NCI-H1930 (cell line): ENCODE measurements at regions not wholly inside any gene's neighbourhood (a gene's known extent, or its start where the extent isn't known, plus 50 kb on each side); places are given as distances from the start of the nearest gene placed in this dataset.
"Not testable (repeated sequence)": the region's sequence is repeated elsewhere in the genome, so short reads cannot be mapped to it uniquely, and the experiment has no call there.

Experiments
- DNase-seq, 2 experiments: peaks; one replicate each; lab custom pipeline; 2025; lab: John Stamatoyannopoulos, UW

DNA sequence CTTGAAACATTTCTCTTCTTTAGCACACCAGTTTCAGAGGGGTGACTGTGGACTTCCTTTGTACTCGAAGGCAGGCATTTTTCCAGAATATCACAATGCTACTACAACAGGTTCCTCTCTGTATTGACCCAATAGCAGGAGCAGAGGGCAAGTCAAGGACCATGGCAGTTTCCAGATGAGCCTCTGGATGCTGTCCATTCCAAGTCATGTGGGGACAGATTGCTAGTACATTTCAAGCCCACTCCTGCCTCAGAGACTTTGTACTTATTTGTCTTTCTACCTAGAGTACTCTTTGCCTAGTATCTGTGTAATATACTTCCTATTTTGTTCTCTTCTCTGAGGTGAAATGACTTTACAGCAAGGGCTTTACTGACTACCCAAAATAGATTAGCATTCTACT lies 373.9 kb downstream of the PIK3C3 start:
- DNase-seq, result no peak

DNA sequence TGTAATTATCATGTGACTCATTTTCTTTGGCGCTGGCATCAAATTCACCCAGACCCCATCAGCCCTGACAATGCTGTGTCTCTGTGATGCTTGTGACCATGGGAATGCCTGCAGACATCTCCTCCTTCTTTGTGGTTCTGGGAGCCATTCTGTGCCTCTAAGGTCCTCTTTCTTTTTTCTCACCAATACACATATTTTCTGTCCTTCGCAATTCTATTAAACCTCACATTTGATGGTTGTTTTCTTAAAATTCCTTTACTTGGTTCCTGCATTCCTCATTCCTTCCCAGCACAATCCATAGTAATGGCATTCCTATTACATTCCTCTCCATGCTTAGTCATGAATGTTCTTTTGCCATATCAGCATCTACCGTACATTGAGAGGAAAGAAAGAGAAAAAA lies 375.3 kb downstream of the PIK3C3 start:
- no peak for DNase-seq

DNA sequence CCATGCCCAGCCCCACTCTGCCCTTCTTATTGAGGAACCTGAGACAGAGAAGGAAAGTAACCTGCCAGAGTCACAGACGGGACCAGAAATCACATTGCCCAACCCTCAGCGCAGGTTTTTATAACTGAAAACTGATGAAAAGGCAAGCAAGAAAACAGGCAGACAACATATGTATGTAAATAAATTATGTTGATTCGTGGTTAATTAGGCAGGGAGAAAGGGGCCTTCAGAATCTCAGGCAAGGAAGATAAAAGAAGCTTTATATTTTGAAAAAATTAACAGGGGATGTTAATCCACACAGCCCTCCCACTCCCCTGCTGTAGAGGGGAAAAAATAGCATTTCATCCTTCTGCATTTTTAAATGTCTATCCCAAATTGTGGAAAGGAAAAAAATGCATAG lies 378.5 kb downstream of the PIK3C3 start:
- no peak for DNase-seq

DNA sequence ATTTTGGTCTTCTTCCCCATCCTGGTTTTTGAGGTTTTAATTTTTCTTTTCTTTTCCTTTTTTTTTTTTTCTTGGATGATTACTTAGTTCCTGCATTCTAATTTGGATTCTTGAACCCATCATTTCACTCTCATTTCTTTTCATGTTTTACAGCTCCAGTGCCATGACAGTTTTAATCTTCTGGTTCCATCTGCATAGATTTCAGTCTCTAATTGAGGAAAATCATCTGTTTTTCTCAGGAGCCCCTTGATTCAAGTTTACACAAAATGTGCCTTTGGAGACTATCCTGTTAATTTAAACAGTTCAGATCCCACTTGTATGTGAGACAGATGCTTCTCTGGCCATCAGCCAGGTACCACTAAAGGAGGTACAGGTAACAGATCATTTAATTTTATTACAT lies 379.9 kb downstream of the PIK3C3 start:
- DNase-seq, result no peak

DNA sequence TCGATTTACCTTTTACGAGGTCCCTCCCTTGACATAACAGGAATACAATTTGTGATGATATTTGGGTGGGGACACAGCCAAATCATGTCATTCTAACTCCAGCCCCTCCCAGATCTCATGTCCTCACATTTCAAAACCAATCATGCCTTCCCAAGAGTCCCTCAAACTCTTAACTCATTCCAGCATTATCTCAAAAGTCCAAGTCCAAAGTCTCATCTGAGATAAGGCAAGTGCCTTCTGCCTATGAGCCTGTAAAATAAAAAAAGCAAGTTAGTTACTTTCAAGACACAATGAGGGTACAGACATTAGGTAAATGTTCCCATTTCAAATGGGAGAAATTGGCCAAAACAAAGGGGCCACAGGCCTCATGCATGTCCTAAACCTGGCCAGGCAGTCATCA lies 381.1 kb downstream of the PIK3C3 start:
- DNase-seq, result no peak

DNA sequence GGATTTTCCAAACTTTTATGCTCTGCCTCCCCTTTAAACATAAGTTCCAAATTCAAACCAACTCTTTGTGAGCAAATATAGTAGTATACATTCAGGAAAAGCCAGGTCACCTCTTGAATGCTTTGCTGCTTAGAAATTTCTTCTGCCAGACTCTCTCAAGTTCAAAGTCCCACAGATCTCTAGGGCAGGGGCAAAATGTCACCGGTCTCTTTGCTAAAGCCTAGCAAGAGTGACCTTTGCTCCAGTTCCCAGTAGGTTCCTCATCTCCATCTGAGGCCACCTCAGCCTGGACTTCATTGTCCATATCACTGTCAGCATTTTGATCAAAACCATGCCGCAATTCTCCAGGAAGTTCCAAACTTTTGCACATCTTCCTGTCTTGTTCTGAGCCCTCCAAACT lies 382.3 kb downstream of the PIK3C3 start:
- DNase-seq, result not testable (repeated sequence)

DNA sequence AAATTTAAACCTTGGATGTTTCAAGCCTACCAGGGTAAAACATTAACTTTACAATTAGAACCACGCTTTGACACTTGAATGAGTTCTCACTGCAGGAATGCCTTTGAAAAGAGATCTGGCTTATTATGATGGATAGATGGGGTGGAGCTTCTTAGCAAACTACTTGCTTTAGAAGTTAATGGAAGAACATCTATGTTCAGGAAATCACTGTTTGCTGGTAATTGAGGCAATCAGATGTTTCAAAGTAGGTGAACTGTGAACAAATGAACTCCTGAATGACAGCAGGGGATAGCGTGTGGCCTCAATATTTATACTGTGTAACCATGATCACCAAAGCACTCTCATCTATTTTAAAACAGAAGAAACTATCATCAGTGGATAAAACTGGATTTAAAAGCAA lies 383.6 kb downstream of the PIK3C3 start:
- DNase-seq, result no peak

DNA sequence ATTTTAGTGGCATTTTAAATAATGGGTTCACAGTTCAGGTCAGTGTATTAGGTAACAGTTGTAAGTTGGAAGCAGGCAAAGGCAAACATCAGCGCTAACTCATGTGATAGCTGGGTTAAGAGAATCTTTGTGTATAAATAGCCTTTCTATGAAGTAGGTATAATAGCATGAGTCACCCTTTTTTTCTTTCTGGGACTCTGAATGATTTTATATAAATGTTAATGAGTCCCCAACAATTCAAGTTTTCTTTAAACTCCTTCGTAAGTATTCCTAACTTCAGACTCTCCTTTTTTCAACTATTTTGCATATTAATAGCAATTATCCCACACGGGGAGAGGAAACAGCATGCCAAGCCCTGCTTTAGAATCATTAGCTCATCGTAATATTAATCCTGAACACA lies 384.3 kb downstream of the PIK3C3 start:
- DNase-seq, result no peak

DNA sequence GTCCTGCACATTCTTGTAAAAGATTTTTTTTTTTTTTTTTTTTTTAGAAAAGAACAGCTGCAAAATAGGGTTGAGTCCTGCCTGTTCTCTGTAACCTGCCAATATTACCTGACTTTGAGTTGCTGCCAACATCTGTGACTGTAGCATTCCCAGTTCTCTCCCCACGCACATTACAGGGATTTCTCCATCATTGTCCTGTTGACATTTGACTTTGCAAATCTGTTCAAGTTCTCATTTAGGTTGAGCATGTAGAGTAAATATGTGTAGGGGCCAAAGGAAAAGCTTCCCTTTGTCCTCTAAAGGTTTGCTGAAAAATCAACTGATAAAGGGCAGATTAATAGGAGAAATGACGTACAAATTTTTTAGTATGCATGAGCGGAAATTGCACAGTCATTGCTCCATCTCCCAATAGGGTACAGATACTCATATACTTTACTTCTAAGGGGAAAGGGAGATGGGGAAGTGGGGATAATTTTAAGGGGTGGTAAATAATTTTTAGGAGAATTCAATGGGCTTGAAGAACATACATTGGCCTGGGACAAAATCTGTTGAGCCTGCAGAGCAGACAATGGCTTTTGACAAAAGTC lies 385.5 kb downstream of the PIK3C3 start:
- no peak for DNase-seq

DNA sequence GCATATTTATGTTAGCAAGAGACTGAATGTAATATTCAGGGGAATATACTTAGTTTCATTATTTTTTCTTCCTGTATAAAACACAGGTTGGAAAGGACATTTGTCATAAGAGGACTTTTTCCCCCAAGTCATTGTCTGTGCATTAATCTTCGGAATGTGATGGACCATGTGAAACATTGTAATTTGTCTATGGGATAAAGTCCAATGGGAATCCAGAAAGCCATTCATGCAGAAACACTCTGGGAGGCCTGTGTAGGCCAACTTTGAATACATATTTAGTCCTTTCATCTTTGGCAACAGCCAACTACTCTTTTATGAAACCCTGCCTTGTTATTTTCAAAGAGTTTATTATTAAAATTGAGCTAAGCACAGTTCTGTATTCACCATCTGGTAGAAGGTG lies 386.4 kb downstream of the PIK3C3 start:
- no peak for DNase-seq

DNA sequence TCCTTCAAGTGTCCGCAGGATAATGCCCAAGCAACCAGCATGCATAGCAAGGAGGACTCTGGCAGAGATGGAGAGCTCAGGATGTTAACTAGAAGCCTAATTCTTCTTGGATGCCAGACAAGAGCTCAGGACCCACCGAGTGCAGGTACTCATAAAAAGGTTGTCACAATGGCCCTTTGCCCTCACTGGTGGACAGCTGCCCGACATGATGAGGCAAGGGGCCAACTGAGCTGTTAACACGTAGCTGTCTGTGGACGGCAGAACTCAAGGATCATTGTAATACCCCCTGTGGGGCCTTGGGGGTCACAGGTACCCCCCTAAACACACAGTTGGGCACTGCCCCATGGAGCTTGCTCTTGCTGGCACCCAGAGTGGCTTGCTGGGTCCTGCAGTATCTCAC lies 393.7 kb downstream of the PIK3C3 start:
- no peak for DNase-seq

DNA sequence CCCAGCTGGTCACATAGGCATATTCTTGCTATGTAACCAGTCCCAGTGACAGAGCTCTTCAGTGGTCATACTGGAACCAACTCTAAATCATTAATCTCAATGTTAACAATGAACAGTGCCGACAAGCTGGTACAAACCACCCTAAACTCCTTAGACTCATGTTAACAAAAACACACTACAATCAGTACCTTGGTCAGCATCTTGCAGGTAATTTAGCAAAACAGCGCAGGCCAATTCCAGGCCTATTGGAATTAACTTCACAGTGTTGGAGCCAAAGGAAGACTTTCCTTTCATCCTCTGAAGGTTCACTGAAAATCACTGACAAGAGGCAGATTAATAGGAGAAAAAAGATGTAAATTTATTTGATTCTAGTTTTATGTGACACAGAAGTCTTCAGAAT lies 396.4 kb downstream of the PIK3C3 start:
- no peak for DNase-seq

DNA sequence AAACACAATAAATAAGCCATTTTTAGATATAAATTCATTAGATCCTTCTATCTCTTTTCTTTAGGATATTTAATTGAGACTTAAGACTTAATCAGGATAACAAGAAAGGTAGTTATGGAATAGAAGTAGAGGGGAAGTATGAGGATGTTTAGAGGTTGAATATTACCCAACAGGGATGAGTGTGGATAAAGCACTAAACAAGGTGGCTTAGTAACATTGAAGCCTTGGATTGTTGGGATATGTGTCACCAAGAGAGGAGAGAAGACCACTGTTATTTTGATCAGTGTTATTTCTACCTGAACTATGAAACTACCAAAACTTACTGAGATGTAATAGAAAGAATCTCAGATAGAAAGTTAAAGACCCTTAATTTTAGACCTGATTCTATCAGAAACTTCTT lies 405.7 kb downstream of the PIK3C3 start:
- DNase-seq, result no peak

DNA sequence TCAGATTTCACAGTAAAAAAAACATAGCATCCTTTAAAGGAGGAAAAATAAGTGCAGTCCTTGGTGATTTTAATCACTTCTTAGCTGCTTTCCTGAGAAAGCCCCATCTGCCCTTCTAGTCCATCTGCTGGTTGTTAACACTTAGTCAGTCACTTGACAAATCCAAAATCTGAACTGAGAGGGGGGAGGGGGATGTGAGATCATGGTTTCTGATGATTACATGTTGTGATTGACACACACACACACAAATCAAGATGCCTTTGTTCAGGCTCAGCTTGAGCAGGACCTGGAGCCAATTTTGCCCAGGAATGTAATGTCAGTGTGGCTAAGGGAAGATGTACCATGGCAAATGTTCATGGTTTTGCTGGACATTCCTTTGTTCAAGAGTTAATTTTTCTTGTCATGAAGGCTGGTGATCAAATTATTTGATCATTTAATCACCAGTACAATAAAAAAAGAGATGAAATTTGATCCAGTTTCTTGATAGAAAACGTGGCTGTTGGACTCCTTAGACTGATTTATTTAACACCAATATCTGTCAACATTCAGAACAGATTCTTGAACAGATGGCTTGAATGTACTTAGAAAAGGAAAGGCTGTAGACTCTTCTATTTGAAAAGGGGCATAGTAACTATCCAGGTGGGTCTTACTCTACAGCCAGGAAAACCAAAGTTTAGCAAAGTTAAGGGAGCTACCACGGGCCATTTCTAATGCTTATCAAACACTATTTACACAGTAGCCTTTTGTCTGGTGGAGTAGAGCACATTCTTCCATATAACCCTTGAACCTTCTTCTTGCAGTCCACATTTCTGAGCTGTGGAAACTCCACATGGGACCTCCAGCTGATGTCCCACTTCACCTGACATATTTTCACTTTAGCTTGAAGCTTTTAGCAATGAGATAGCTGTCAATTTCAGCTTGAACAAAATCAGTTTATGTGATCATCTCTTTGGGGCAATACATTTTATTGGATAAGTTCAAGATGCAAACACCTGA lies 408.7 kb downstream of the PIK3C3 start:
- DNase-seq, result no peak

DNA sequence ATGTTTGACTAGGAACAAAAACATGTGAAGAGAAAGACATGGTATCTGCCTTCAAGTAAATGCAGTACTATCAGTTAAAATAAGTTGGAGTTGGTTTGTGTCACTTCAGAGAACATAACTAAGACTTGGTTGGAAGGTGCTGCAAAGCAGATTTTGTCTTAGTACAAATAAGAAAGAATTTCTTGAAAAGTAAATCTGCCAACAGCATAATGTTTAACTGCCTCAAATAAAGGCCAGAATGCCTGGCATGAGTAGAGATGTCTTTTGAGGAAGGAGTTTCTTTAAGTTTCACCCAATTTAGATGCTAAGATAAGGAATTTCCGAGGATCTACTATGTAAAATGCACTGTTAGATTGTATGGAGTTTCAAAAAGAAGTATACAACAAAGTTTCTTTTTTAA lies 409.7 kb downstream of the PIK3C3 start:
- DNase-seq, result no peak

DNA sequence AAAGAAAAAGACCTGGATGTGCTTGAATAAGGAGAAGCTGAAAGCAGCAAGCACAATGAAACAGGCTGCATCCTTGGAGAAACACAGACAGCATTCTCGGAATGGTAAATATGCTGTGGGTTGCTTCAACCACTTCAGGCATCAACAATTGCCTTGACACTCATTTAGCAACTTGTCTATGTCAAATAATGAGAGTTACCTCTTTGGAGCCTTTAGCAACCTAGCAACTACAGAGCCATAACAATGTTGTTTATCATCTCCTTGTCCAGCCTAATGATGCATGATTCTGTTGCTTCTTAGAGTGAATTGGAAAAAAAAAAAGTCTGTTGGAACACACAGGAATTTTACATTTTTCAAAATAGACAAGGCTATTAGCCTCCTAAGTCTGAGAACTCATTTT lies 410.6 kb downstream of the PIK3C3 start:
- no peak for DNase-seq

DNA sequence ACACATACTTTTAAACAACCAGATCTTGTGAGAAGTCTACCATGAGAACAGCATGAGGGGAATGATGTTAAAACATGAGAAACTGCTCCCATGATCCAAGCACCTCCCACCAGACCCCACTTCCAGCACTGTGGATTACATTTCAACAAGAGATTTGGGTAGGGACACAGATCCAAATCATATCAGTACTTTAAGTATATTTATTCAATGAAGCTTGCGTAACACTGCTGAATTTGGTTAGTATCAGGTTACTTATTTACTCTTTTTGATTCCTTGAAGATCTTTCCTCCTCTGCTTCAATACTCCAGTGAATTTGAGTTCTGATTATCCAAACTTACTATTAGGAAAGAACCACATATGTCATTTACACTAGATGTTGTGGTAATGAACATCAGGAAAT lies 418.6 kb downstream of the PIK3C3 start:
- DNase-seq, result no peak

DNA sequence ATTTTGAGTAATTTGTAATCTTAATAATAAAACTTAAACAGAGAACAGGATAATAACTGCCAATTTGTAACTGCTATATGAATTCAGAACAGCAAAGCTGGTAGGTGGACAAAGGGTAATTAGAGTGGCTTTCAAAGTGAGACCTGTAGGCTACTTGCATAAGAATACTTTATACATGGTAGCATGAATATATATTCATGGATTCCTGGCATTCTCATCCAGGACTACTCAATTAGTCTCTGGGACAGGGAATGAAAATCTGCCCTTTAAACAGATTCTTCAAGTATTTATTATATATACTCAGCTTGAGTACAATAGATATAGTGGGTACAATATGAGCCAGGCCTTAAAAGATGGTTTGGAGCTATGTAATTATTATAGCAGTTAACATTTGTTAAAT lies 419.9 kb downstream of the PIK3C3 start:
- no peak for DNase-seq

DNA sequence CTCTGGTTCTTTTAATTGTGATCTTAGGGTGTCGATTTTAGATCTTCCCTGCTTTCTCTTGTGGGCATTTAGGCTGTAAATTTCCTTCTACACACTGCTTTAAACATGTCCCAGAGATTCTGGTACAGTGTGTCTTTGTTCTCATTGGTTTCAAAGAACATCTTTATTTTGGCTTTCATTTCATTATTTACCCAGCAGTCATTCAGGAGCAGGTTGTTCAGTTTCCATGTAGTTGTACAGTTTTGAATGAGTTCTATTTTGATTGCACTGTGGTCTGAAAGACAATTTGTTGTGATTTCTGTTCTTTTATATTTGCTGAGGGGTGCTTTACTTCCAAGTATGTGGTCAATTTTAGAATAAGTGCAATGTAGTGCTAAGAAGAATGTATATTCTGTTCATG lies 423.8 kb downstream of the PIK3C3 start:
- DNase-seq, result not testable (repeated sequence)

DNA sequence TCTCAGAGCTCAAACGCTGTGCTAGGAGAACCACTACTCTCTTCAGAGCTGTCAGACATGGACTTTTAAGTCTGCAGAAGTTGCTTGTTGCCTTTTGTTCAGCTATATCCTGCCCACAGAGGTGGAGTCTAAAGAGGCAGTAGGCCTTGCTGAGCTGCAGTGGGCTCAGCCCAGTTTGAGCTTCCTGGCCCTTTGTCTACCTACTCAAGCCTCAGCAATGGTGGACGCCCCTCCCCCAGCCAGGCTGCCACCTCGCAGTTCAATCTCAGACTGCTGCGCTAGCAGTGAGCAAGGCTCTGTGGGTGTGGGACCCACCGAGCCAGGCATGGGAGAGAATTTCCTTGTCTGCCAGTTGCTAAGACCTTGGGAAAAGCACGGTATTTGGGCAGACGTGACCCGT lies 426.2 kb downstream of the PIK3C3 start:
- DNase-seq, result not testable (repeated sequence)

DNA sequence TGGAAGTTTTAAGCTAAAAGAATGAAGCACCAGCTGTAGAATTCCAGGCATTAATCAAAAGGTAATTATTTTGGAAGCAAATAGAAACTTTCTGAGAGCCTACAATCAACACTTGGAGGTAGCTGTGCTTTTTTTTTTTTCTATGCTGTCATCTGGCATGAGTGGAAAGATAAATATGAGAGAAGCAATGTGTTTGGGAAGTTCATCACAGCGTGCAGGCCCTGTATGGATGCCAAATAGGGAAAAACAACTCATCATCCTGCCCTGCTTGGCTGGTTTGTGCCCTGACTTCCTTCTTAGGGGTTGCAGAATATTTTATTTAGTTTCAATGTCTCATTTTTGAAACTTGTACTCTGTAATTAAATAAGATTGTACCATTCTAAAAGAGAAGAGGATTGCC lies 437.4 kb downstream of the PIK3C3 start:
- no peak for DNase-seq

DNA sequence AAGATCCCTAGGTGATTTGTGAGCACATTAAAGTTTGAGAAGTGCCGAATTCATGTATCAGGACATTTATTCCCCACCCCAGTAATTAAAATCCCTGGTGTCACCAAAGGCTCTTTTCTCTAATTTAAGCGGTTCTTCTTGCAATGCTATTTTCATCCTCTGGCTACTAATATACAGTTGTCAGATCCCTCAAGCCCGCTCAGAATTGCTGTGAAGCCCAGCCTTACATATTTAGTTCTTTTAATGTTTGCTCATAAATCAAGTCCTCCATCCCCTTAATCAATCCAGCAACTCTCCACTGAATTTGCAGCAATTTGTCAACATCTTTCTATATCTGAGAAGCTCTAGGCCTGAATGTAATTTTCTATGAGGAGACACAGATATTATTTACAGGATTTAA lies 437.9 kb downstream of the PIK3C3 start:
- DNase-seq, result no peak

DNA sequence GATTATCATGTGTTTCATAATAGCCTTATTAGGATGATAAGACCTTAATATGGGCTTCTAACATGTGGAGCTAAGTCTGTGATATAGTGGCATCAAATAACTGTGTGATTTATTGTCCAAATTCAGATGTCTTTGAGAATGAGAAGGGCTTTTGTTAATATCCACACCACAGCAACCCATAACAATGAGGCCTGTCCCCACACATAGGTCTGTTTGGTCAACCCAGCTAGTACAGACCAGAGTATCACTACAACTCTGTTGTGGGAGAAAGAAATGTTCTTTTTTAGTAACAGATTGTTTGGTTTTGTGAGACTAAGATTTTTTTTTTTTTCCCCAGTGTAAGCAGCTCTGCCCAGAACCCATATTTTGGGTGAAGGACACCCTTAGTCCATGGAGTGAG lies 439.2 kb downstream of the PIK3C3 start:
- DNase-seq, result no peak
